HG02943 (cell line): ENCODE measurements at regions not wholly inside any gene's neighbourhood (a gene's known extent, or its start where the extent isn't known, plus 50 kb on each side); places are given as distances from the start of the nearest gene placed in this dataset.

Experiments
- ATAC-seq: cut with Tn5 transposase; IDR thresholded peaks from one replicate; pipeline ENCODE4 v1.9.1; 2021; ENCODE audit warnings: mild to moderate bottlenecking, low read depth, moderate library complexity; ENCODE audit not compliant: unreplicated experiment

DNA sequence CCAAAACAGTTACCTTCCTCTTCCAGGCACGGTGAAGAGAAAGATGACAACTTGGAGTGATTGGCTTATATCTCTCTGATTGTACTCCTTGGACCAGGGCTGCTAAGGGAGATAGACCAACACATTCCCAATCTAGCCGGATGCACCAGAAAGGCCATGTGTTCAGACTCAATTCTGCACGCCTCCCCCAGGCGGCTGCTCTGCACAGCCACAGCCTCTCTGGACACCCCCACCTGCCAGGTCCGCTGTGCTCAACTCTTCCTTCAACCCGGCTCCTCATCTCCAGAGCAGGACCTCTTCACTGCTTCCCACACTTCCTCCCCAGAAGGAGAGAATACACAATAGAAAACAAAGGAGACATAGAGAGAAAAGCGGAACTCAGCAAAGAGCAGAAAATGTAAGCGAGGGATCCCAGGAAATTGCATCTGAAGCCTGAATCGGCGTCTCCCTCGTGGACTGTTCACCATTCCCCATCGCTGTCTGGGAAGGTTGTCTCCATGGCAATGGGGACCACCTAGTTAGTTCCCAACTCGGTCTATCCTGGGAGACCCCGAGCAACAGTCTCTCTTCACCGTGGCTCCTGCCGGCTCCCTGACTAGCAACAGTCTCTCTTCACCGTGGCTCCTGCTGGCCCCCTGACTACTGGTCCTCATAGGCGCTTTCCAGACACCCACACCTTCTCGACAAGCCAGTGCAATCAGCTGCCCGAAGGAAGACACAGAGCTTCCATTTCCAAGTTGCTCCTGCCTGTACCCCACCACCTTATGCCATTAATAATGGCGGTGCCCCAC is 361.7 kb upstream of the MYT1L start:
- ATAC-seq, result no peak

DNA sequence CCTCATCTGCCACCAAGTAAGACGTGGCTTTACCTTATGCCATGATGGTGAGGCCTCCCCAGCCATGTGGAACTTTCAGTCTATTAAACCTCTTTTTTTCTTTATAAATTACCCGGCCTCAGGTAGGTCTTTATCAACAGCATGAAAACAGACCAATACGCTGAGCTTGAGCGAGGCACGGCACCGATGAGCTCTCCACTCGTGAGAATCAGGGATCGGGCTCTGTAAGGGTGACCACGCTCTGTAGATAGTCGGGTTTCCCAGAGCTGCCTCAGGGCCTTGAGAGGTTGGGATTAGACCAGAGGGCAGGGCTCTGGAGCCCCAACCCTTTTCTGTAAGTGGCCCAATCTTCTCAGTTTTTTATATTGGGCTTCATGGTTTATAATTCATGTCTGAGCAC is 360.3 kb upstream of the MYT1L start:
- ATAC-seq, result no peak

DNA sequence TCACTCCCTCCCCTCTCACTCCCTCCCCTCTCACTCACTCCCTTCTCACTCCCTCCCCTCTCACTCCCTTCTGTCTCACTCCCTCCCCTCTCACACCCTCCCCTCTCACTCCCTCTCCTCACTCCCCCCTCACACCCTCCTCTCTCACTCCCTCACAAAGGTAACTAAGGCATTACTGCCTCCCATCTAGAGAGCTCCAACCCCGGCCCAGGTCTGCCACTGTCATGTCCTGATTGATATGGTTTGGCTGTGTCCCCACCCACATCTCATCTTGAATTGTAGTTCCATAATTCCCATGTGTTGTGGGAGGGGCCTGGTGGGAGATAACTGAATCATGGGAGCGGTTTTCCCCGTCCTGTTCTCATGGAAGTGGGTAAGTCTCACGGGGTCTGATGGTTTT is 359.9 kb upstream of the MYT1L start:
- no peak for ATAC-seq

DNA sequence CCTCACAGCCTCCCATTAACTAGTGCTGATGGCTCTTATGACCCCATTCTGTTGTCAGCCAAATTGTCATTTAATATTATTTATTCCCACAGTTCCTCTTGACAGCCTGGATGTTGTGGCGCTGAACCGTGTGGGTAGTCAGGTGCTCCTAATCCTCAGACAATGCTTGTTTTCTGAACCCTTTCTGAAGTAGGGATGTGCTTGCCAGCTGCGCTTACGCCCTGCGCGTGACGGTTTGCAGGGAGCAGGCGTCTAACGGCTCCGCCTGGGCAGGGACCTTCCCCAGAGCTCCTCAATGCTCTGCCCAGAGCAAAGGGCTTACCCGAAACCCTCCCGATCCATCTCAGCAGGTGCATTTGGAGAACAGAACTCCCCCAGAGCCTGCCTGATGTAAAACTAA is 358.2 kb upstream of the MYT1L start:
- ATAC-seq, result no peak

DNA sequence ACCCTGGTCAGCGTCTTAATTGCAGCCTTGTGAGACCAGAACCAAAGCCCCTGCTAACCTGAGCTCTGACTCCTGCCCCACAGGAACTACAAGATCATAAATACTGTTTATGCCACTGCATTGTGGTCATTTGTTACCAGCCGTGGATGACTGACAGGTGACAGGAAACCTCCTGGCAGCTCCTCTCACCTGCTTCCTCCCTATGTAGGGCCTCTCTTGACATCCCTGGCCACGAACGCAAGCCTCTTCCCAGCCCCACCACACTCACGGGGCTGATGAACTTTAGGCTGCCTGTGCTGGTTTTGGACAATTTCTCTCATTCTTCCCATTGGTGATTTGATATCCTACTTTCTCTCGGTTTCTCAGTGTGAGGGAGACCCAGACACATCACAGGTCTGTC is 357.2 kb upstream of the MYT1L start:
- ATAC-seq, result no peak

DNA sequence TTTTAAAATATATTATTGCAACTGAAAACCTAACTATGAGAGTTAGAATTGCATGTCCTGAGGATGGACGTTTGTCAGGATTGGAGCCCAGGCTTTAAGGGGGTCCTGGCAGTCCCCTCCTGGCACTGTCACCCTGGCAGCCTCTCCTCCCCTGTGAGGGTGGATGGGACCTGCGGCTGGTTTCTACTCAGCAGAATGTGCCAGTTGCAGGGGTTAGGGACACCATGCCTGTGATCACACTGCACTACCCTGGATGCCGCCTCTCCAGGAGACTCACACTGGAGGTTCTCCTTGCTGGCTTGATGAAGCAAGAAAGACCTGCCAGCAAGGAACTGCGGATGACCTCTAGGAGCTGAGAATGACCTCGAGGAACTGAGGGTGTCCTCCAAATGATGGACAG is 356.7 kb upstream of the MYT1L start:
- ATAC-seq, result no peak

DNA sequence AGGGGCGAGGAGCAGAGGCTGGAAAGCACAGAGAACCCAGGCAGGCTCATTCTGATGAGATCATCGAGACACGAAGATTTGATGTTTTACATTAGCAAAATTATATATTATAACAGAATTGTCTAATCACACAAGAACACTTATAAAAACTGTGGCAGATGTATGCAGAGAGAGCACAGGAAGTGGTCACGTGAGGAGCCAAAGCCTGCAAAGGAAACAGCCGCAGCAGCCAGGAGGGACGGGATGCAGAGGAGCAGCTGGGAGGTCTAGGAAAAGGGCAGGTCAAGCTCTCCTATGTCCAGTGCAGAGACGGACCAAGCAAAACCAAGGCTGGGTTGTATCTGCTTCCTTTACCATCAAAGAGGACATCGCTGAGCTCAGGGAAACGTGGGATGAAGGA is 355.1 kb upstream of the MYT1L start:
- ATAC-seq, result no peak

DNA sequence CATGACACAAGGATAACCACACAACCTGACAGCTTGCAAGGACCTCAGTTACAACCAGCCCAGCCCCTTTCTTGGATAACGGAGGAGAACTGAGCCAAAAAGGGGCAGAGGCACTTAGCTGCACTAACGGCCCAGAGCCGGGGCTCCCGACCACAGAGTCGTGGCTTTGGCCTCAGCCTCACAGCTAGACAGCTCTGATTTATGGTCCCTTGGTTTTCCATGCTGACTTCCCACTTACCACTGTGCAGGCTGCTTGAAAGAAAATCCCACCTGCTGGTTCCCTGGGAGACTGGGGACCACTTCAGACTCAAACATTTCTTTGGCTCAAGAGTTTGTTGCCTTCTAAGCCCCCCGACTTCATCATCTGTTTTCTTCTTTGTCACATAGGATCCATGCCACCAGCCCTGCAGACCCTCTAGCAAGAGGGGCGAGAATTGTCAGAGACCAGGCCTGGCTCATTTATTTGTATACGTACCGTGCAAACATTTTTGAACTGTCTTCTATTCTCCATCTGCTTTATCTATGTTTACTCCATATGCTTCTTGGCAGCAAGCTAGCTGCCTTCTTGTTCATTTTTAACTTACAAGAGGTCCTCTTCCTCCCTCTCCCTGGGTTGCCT is 352.6 kb upstream of the MYT1L start:
- no peak for ATAC-seq

DNA sequence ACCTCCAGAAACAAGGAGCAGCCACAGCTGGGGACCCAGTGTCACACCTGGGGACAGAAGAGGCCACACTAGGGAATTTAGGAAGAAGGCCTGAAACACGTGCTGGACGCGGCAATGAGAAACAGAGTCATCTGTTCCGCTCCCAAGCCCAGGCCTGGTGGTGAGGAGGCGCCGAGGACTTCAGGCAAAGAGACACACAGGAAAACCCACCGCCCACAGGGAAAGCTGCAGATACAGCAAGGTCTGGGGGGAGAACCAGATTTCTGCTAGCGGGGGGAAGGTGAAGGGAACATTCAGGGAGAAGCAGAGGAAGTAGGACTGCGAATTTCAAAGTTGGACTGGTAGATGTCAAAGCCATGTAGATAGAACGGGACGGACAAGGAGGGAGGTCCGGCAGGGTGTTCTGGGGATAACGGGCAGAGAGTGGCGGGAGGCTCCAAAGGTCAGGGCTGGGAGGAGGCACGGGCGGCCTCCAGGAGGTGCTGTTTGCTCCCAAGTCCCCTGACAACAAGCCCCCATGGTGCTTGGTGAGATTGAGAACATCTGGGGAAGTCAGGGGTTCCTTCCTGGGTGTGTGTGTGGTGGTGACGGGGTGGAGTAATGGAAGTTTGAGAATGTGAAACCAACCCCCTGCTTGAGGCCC is 351.7 kb upstream of the MYT1L start:
- ATAC-seq, result no peak

DNA sequence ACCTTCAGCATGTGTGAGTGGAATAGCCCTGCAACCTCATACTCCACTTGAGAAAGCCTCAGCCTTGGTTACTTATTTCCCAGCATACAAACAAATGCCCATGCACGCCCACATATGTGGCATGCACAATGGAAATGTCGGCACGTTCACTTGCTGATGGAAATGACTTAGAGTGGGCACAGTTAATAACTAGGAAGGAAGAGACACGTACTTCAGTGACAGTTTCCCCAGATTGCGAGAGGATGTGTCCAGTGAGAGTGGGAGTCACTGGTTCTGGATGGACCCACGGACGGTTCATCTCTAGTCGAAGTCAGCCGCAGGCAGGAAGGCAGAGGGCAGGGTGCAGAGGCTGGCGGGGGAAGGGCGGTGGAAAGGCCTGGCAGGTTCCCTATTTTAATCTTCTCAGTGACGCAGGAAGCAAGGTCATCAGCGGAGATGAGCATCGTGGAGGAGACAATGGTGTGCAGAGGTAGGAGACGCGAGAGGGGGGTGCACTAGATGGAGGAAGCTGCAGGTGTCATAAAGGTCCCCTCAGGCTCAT is 350.7 kb upstream of the MYT1L start:
- no peak for ATAC-seq

DNA sequence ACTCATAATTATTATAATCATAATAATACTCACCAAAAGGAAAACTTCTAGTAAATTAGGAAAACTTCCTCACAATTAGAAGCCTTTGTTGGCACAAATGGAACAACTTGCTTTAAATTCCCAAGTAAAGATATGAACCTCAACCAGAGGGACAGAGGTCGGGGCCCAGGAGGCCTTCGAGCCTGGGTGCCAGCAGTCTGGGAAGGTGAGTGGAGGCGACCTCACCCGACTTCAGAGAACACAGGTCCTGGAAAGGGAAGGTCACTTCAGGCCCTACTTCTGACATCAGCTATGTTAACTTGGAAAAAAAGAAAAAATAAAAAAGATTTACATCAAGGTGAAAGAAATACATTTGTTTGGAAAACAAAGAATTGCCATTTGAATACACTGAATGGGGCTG is 350.0 kb upstream of the MYT1L start:
- ATAC-seq, result no peak

DNA sequence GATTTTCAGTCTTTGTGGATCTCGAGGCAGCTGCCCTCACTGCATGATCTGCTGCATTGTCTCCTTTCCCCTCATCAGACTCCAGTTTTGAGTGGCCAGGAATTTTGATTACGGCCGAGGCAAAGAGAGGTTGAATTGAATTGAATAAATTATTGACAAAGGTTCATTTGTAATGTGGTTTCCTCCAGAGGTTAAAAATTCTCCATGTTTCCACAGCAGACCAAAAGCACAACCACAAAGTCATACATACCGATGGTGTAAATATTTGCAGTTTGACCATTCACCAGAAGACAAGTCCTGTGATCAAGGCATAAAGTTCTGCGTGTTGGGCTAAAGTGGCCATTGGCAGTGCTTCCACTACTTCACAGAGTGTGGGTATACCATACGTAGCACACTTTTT is 343.8 kb upstream of the MYT1L start:
- ATAC-seq, result no peak

DNA sequence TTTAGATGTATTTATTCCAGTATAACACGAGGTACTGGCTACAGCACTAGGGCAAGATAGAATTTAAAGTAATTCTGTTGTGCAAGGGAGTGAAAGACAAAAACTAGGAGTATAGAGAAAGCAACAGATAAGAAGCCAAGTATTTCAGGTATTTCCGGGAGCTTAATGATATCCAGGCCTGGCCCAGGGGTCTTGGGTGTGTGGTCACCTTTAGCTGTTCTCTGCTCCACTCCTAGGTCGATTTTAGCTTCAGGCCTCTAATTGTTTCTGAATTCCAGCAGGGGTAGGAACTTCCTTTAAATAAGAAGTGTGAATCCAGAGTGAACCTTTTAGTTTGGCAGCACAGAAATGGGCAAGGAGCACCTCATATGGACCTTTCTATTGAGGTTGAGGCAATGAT is 342.3 kb upstream of the MYT1L start:
- ATAC-seq, result no peak

DNA sequence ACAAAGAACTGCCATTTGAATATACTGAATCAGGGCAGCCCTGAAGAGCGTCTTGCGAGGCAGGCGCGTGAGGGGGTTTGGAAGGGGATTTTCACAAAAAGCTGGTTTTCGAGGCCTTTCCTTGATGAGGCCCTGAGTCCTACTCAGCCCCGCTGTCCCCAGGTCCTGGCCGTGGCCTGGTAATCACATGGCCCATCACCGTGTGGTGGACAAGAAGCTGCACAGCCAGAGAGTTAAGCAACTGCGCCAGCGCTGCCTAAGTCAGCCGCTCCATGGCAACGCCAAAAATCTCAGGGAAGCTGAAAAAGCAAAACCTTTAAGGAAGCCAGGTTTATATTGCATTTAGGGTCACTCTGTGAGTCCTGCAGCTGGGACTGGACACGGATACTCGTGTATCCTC is 341.2 kb upstream of the MYT1L start:
- ATAC-seq, result no peak

DNA sequence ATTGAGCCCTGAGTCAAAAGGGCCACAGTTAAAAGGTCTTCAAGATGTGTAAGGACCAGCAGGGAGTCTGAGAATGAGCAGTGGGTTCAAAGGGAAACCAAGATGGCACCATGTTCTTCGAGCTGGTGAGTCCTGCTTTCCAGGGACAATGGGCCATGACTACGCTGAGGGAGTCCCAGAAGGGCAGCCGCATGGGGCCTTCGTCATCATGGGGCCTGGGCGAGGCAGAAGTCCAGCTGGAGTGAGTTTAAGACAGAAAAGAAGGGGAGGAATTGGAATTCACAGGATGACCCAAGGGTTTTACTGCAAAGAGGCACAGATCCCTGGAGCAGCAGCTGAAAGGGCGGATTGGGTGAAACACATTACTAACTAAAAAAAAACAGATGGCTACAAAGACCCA is 340.8 kb upstream of the MYT1L start:
- no peak for ATAC-seq

DNA sequence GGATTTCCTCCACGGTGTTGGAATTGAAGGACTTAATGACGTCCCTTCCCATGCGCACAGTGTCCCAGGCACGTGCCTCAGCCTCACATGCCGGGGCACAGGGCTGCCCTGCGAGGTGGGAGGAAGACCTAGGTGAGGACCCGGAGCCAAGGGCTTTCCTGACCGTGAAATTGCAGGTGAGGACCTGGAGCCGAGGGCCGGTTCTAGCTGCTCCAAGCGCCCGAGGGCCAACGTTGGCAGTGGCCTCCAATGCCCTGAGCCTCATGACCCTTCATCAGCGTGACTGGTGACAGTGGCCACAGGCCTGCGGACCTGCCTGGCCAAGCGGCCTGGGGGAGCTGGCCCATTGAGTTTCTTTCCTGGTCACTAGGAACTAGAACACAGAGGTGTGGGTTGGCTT is 338.2 kb upstream of the MYT1L start:
- no peak for ATAC-seq

DNA sequence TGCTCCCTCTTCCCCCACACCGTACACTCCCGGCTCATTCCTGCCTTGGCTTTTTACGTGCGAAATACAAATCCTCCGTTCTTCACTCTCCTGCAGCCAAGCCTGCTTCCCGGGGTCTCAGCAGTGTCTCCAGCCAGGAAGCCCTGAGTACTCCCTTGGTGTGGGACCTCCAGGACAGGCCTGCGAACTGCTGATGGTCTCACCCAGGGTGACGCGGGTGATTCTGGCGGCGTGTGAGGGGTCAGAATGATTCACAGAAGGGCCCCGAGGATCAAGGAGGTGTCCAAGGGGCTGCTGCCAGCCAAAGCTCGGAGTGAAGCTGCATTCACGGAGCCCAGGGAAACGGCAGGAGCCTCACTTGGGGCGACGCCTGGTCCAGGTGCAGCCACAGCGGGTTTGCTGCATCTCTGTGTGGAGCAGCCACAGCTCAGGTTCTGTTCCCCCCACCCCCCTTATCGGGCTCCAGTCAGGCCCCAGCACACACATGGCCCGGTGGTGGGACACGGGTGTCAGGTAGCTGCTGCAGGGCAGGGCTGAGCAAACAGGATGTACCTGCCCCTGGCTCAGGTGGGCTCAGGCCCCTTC is 337.7 kb upstream of the MYT1L start:
- no peak for ATAC-seq

DNA sequence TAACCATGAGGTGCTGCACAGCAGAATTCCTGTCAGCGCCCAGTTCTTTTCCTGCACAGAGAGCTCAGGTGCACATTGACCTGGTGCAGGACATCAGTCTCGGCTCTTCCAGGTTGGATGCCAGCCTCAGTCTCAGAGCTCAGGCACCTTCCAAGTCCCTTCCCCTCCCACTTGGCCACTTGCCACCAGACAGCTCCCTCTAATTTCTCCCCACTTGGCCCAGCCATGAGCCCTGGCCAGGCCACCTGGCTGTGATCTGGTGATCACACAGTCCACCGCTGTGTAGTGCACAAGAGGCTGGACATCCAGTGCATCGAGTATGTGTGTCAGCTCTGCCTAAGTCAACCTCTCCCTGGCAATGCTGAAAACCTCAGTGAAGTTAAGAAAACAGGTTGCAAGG is 336.6 kb upstream of the MYT1L start:
- ATAC-seq, result no peak

DNA sequence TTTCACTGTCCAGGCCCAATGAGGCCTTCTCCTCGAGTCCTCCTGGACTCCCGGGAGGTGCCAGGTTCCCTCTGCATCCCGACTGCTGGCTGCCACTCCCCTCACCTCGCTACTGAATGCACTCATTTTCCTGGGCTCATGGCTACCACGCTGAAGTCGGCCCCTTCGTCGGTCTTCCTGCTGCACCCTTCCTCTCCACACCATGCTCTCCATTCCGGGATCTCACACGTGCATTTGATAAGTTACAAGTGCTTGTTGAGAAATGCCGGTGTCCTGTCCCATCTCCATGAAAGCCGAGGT is 334.7 kb upstream of the MYT1L start:
- no peak for ATAC-seq

DNA sequence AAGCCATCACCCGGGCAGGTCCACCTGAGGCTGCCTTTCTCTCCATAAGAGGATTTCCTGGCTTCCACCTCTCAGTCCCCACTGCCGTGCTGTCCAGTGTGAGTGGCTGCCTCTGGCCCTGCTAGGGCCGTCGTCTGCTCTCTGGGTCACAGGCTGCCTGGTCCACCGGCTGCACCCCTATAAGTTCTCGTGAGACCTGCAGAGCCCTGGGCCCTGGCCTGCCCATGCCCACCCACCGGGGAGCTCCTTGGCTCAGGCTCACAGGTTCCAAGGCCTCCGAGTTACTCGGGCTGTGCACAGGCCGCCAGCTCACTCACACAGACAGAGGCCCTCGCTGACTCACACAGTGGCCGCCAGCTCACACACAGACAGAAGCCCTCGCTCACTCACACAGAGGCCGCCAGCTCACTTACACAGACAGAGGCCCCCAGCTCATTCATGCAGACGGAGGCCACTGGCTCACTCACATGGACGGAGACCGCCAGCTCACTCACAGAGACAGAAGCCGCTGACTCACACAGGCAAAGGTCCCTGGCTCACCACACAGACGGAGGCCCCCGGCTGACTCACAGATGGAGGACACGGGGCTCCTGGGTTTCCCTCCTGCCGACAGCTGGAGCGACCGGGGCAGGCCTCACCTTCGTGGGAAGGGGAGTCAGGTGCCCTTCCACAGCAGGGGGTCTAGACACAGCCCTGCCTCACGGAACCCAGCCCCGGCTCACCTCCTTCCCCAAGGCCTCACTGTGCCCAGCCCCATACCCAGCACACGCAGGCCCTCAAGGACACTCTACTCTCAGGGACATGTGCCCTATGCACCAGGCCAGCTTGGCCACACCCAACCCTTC is 334.1 kb upstream of the MYT1L start:
- ATAC-seq, result no peak
